ENCODE measurements at regions not wholly inside any gene's neighbourhood (a gene's known extent, or its start where the extent isn't known, plus 50 kb on each side); places are given as distances from the start of the nearest gene placed in this dataset.

DNA sequence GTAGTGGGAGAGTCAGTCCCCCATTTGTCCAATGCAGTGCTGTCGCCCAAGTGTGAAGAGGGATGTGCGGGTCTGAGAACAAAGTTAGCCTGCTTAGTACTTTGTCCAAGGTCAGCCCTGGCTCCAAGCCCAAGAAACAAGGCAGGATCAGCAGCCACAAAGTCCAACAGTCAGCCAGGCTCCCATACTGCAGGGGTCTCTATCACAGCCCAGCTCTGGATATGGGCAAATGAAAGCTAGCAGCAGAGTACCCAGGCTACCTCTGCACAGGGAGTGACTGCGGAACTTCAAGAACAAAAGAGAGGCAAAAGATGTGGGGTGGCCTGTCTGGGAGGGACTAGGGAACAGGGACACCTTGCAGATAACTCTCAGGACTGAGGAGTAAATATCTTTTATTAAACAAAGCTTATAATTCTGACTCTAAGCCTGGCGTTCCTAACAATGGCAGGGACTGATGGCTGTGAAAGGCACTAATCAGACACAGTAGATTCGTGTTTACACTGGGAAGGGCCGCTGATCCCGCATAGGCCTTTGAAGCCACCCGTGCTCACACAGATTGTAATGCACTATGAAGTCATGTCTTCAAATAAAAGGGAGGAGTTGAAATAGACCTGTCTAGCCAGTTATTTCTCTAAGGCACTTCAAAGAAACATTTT lies 91.0 kb upstream of the EEA1 start:
- H3K4me1 Mint-ChIP-seq = no peaks in the 10 kb centered on the region
- ATAC-seq (no peak), DNase-seq (no peak)
- H3K27ac Mint-ChIP-seq = no peak overlapping the region
- no peak overlapping the region for H3K4me3 Mint-ChIP-seq
- no peaks in the 10 kb centered on the region for H3K36me3 Mint-ChIP-seq
- H3K9me3 Mint-ChIP-seq (ENCODE audit: low read depth) = no peaks in the 10 kb centered on the region
- CTCF ChIA-PET = interaction anchor here (1.6 kb wide), 1 partner anchor 225 kb away, joined by 3 read pairs; no protein-coding TSS in a partner anchor
- H3K27me3 Mint-ChIP-seq = no peaks in the 10 kb centered on the region

DNA sequence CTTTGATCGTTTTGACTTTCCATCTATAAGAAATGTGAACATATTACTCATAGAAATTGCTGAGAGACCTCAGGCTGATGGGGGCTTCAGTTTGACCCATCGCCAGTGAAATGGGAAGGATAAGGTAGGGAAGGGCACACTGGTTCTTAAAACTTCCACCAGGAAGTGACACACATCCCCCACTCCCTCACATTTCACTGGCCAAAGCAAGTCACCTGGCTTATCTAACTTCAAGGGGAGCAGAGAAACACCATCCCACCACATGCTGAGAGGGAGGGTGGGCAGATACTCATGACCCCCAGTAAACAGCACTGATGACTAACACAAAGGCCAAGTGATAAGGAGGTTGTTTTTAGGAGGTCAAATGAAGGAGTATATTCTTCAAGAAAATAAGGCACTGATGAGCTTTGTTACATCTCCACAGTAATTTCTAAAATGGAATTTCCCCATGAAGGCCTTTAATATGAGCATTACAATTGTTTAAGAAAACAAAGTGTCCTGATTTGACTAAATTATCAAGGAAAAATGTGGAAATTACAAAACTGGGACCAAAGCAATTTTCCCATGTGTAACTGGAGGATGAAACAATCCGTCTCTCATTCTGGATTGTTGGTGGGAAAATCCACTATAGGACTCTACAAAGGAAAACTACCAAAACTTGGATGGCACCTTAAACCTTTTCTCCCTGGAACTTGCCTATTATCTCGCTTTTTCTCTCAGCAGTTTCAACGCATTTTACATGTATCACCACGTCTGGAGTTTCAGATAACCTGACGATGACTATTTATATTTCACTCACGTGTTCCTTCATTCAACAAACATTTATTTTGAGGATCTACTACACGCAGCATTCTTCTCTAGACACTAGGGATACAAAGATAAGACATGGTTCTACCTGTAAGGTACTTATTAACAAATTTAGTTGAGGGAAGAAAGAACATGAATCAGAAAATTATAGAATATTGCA lies 91.8 kb upstream of the EEA1 start:
- DNase-seq (no peak), ATAC-seq (no peak)
- Mint-ChIP-seq H3K9me3 (ENCODE audit: low read depth) (no peaks in the 10 kb centered on the region), H3K4me1 (no peaks in the 10 kb centered on the region), H3K27me3 (no peaks in the 10 kb centered on the region), H3K27ac (no peak overlapping the region), H3K36me3 (no peaks in the 10 kb centered on the region), H3K4me3 (no peak overlapping the region)
- CTCF ChIA-PET = interaction anchor here (1.6 kb wide), 1 partner anchor 225 kb away, joined by 3 read pairs; no protein-coding TSS in a partner anchor

GRCh38 chr12:93022603-93023340 lies 93.7 kb upstream of the EEA1 start:
- CTCF ChIA-PET = no interaction called here
- Mint-ChIP-seq H3K27me3 (peaks cover 7% of the 10 kb centered on the region), H3K4me3 (no peak overlapping the region), H3K27ac (no peak overlapping the region), H3K9me3 (ENCODE audit: low read depth) (no peaks in the 10 kb centered on the region), H3K36me3 (no peaks in the 10 kb centered on the region), H3K4me1 (no peaks in the 10 kb centered on the region)
- ATAC-seq (no peak), DNase-seq (no peak)

GRCh38 chr12:93025145-93026103 lies 96.3 kb upstream of the EEA1 start:
- H3K9me3 Mint-ChIP-seq (ENCODE audit: low read depth) = no peaks in the 10 kb centered on the region
- CTCF ChIA-PET = interaction anchor here (0.6 kb wide), 1 partner anchor 45 kb away, joined by 3 read pairs; no protein-coding TSS in a partner anchor
- H3K27me3 Mint-ChIP-seq = peaks cover 17% of the 10 kb centered on the region
- no peak for ATAC-seq
- H3K4me1 Mint-ChIP-seq = no peaks in the 10 kb centered on the region
- no peak overlapping the region for H3K27ac Mint-ChIP-seq
- H3K4me3 Mint-ChIP-seq = no peak overlapping the region
- no peaks in the 10 kb centered on the region for H3K36me3 Mint-ChIP-seq
- DNase-seq = no peak

- DNase-seq (no peak), ATAC-seq (no peak)
- Mint-ChIP-seq H3K9me3 (ENCODE audit: low read depth) (no peaks in the 10 kb centered on the region), H3K36me3 (no peaks in the 10 kb centered on the region), H3K27me3 (peaks cover 17% of the 10 kb centered on the region), H3K4me1 (peaks cover 1% of the 10 kb centered on the region), H3K4me3 (no peak overlapping the region), H3K27ac (no peak overlapping the region)
- CTCF ChIA-PET = interaction anchor here (0.8 kb wide), 1 partner anchor 354 kb away, joined by 3 read pairs; no protein-coding TSS in a partner anchor
Measured at GRCh38 chr12:93027041-93027440, 97.9 kb upstream of the EEA1 start.

DNA sequence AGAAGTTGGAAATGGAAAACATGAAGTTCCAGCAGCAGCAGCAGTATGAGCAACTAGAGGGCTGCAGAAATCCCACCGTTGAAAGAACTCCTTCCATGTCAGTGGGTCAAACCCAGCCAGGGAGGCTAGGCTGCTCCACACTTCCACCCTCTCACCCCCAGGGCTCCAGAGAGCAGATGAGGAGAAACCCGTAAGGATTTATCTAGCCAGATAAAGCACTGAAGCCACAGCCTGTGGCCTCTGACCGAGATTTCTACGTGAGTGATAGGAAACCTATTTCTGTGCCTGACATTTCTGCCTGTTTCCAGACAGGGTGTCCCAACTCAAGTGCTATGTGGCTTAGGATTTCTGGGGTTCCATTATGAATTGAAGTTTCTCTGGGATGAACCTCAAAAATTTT lies 100.0 kb upstream of the EEA1 start:
- Mint-ChIP-seq H3K36me3 (no peaks in the 10 kb centered on the region), H3K4me3 (no peak overlapping the region), H3K4me1 (peaks cover 1% of the 10 kb centered on the region), H3K27me3 (peaks cover 23% of the 10 kb centered on the region), H3K27ac (no peak overlapping the region), H3K9me3 (ENCODE audit: low read depth) (no peaks in the 10 kb centered on the region)
- DNase-seq (no peak), ATAC-seq (no peak)
- CTCF ChIA-PET = no interaction called here

DNA sequence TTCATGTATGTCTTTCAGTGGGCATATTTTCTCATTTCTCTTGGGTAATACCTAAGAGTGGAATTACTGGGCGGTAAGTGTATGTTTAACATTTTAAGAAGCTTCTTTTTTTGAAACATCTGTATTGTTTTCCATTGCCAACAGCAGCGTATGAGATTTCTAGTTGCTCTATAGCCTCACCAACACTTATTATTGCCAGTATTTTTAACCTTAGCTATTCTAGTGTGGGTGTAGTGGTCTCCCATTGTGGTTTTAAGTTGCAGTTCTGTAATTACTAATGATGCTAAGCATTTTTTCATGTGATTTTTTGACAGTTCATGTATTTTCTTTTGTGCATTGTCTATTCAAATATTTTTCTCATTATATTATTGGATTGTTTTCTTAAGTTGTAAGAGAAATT lies 101.9 kb upstream of the EEA1 start:
- Mint-ChIP-seq H3K27me3 (peaks cover 34% of the 10 kb centered on the region), H3K4me1 (peaks cover 1% of the 10 kb centered on the region), H3K9me3 (ENCODE audit: low read depth) (no peaks in the 10 kb centered on the region), H3K36me3 (no peaks in the 10 kb centered on the region), H3K27ac (no peak overlapping the region), H3K4me3 (no peak overlapping the region)
- DNase-seq (no peak), ATAC-seq (no peak)
- CTCF ChIA-PET = no interaction called here

GRCh38 chr12:93032758-93033157 lies 103.7 kb upstream of the EEA1 start:
- Mint-ChIP-seq H3K27ac (no peak overlapping the region), H3K9me3 (ENCODE audit: low read depth) (no peaks in the 10 kb centered on the region), H3K4me3 (no peak overlapping the region), H3K4me1 (peaks cover 1% of the 10 kb centered on the region), H3K36me3 (no peaks in the 10 kb centered on the region), H3K27me3 (peaks cover 37% of the 10 kb centered on the region)
- ATAC-seq = no peak
- no peak for DNase-seq
- CTCF ChIA-PET = no interaction called here

GRCh38 chr12:93033948-93034347 lies 104.9 kb upstream of the EEA1 start:
- H3K27ac Mint-ChIP-seq = no peak overlapping the region
- no peak for DNase-seq
- H3K27me3 Mint-ChIP-seq = peaks cover 31% of the 10 kb centered on the region
- CTCF ChIA-PET = no interaction called here
- no peak for ATAC-seq
- no peak overlapping the region for H3K4me3 Mint-ChIP-seq
- no peaks in the 10 kb centered on the region for H3K9me3 Mint-ChIP-seq (ENCODE audit: low read depth)
- peaks cover 1% of the 10 kb centered on the region for H3K4me1 Mint-ChIP-seq
- no peaks in the 10 kb centered on the region for H3K36me3 Mint-ChIP-seq

DNA sequence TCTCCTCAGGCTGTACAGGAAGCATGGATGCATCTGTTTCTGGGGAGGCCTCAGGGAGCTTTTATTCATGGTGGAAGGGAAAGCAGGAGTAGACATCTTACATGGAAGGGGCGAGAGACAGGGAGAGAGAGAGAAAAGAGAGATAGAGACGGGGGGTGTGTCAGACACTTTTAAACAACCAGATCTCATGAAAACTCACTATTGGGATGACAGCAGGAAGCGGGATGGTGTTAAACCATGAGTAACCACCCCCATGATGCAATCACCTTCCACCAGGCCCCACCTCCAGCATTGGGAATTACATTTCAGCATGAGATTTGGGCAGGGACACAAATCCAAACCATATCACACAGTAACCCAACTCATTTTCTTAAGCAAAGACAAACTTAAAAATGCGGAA lies 110.0 kb upstream of the EEA1 start:
- Mint-ChIP-seq H3K27ac (no peak overlapping the region), H3K4me3 (no peak overlapping the region), H3K27me3 (peaks cover 24% of the 10 kb centered on the region), H3K9me3 (ENCODE audit: low read depth) (no peaks in the 10 kb centered on the region), H3K4me1 (no peaks in the 10 kb centered on the region), H3K36me3 (no peaks in the 10 kb centered on the region)
- CTCF ChIA-PET = no interaction called here
- ATAC-seq (no peak), DNase-seq (no peak)

- Mint-ChIP-seq H3K9me3 (ENCODE audit: low read depth) (no peaks in the 10 kb centered on the region), H3K27me3 (peaks cover 17% of the 10 kb centered on the region), H3K4me3 (no peak overlapping the region), H3K27ac (no peak overlapping the region), H3K36me3 (no peaks in the 10 kb centered on the region), H3K4me1 (no peaks in the 10 kb centered on the region)
- CTCF ChIA-PET = interaction anchor here (1.5 kb wide), 1 partner anchor 12 kb away, joined by 3 read pairs; no protein-coding TSS in a partner anchor
- DNase-seq (no peak), ATAC-seq (no peak)
Measured at GRCh38 chr12:93039930-93040329, 110.8 kb upstream of the EEA1 start.

GRCh38 chr12:93040367-93040766 lies 111.3 kb upstream of the EEA1 start:
- H3K27ac Mint-ChIP-seq = no peak overlapping the region
- no peaks in the 10 kb centered on the region for H3K9me3 Mint-ChIP-seq (ENCODE audit: low read depth)
- CTCF ChIA-PET = interaction anchor here (1.5 kb wide), 1 partner anchor 11 kb away, joined by 3 read pairs; no protein-coding TSS in a partner anchor
- DNase-seq (no peak), ATAC-seq (no peak)
- peaks cover 15% of the 10 kb centered on the region for H3K27me3 Mint-ChIP-seq
- no peak overlapping the region for H3K4me3 Mint-ChIP-seq
- no peaks in the 10 kb centered on the region for H3K4me1 Mint-ChIP-seq
- H3K36me3 Mint-ChIP-seq = no peaks in the 10 kb centered on the region

Data from activated CD8-positive, alpha-beta memory T cell treated with anti-CD3 and anti-CD28 coated beads, Interleukin-2, amount 10 ng/mL, durations not matched to agents 7 days and 5 days (primary cell).